HG03025 (cell line): ENCODE measurements at regions not wholly inside any gene's neighbourhood (a gene's known extent, or its start where the extent isn't known, plus 50 kb on each side); places are given as distances from the start of the nearest gene placed in this dataset.
"Not testable (repeated sequence)": the region's sequence is repeated elsewhere in the genome, so short reads cannot be mapped to it uniquely, and the experiment has no call there.

Experiments used
- ATAC-seq: cut with Tn5 transposase; IDR thresholded peaks from one replicate; pipeline ENCODE4 v1.9.1; 2021; ENCODE audit warnings: mild to moderate bottlenecking, moderate library complexity; ENCODE audit not compliant: unreplicated experiment, low FRiP score

GRCh38 chr2:143839456-143839855, 680.5 kb downstream of the ZEB2 start:
- ATAC-seq, result no peak

DNA sequence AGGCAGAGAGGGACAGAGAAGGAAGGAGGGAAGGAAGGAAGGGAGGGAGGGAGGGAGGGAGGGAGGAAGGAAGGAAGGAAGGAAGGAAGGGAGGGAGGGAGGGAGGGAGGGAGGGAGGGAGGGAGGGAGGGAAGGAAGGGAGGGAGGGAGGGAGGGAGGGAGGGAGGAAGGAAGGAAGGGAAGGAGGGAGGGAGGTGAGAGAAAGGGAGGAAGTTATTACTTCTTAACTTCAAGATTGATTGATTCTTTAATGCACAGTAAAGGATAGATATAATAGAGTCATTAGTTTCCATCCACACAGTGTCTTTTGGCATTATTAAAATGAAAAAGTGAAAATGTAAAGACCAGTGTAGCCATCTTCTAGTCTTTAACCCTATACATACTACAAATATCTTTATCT, 682.9 kb downstream of the ZEB2 start:
- not testable (repeated sequence) for ATAC-seq

DNA sequence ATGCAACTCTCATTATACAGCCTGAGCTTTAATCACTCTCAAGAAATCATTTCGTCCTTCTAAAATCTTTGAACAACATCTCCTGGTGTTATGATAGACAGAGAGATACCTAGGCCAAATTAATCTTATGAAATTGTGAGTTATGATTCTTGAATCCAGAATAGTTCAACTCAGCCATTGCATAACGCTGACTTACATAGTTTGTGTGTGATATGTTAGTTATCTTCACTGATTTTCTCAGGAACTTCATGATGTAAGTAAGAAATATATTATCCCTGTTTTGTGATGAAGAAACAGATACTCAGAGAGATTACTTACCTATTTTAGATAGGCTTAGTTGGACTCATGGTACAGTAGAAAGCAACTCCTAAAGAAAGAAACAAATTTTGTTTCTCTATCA, 684.4 kb downstream of the ZEB2 start:
- no peak for ATAC-seq

DNA sequence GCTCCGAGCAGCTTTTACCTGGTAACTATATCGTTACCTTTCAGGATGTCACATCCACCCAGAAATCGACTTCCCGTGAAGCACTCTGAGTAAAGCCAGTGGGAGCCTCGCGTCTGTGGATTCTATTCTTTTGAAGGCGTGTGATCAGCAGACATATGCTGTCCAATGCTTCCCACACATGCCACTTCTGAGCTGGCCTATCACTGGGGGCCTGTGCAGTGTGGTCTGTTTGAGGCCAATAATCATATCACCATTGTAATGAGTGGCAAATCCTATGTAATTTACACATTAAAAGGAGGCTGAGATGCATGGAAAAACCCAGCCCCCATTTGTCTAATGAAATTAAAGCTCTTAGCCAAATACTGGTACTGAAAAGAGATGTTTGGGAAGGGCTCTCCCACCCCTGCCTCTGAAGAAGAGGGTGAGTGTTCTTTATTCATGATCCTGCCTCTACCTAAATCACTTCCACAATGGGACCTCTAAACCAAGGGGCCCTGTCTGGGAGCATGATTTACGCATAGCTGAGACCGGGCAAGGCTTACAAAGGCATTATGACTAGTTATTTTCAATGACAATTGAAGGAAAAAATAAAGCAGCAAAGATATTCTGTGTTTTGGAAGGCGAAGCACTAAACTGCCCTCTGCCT, 686.8 kb downstream of the ZEB2 start:
- ATAC-seq, result no peak

DNA sequence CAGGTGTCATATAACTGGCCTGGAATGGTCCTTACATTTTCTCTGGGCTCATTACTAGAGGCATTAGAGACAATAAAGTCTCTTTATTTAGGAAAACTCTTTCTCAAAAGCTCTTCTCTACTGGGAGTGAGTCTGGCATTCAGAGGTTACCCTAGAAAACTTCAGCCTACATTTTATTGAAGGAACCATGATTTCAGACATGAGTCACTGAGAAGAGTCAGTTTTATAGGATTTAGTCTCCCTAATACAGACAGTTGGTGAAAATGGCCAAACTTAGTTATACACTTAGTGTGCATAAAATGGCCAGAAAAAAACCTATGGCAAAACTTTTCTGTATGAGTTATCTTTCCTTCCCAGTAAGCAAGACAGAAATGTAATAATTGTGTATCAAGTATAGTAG, 689.4 kb downstream of the ZEB2 start:
- ATAC-seq, result no peak

- ATAC-seq, result no peak
Observed at GRCh38 chr2:143828763-143829537, 691.0 kb downstream of the ZEB2 start.

- ATAC-seq, result no peak
Observed at GRCh38 chr2:143824791-143825190, 695.1 kb downstream of the ZEB2 start.

DNA sequence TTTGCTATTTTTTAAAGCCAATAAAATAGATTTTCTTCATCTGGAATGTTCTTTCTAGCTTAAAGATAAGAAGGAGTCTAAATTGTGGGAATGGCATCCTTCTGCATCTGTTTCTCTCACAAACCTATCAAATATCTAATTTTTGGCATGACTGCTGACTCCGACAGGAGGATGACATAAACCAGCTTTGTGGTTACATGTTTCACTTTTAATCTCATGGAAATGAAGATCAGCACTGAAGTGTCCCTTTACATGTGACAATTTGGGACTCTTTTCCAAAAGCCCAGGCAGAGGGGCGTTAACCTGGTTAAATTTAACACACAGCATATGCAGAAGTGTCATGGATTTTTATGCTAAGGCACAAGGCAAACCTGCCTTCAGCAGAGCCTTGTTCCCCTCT, 694.7 kb downstream of the ARHGAP15 start:
- ATAC-seq, result no peak

GRCh38 chr2:143823296-143823695, 694.1 kb downstream of the ARHGAP15 start:
- no peak for ATAC-seq

- ATAC-seq, result no peak
Observed at GRCh38 chr2:143822736-143823135, 693.5 kb downstream of the ARHGAP15 start.

GRCh38 chr2:143819764-143820163, 690.5 kb downstream of the ARHGAP15 start:
- no peak for ATAC-seq

- no peak for ATAC-seq
Observed at GRCh38 chr2:143819190-143819735, 690.0 kb downstream of the ARHGAP15 start.
